ENCODE measurements at regions not wholly inside any gene's neighbourhood (a gene's known extent, or its start where the extent isn't known, plus 50 kb on each side); places are given as distances from the start of the nearest gene placed in this dataset.
"Not testable (repeated sequence)": the region's sequence is repeated elsewhere in the genome, so short reads cannot be mapped to it uniquely, and the experiment has no call there.

GRCh38 chr3:38952721-38953120 is 99.0 kb downstream of the SCN11A start:
- DNase-seq: no peak
- H3K9me3 Mint-ChIP-seq: peaks cover 0 to 3% of the 10 kb centered on the region in 2 donors
- H3K36me3 Mint-ChIP-seq: peaks cover 0 to 3% of the 10 kb centered on the region in 2 donors
- no peak overlapping the region for H3K4me3 Mint-ChIP-seq
- no peaks in the 10 kb centered on the region for H3K4me1 Mint-ChIP-seq
- no peak for ATAC-seq (replicated peaks)
- no peak overlapping the region for H3K27ac Mint-ChIP-seq
- H3K27me3 Mint-ChIP-seq: peaks cover 0 to 15% of the 10 kb centered on the region in 2 donors

- Mint-ChIP-seq H3K27me3 (peaks cover 0 to 15% of the 10 kb centered on the region in 2 donors), H3K4me3 (peak overlapping the region in 1 of 2 donors; percentile 33)
- not testable (repeated sequence) for ATAC-seq (replicated peaks); DNase-seq; H3K27ac Mint-ChIP-seq; H3K9me3 Mint-ChIP-seq; H3K4me1 Mint-ChIP-seq; H3K36me3 Mint-ChIP-seq
Observed at GRCh38 chr3:38951167-38951566, 100.6 kb downstream of the SCN11A start.

- no peak overlapping the region for H3K27ac Mint-ChIP-seq
- peaks cover 0 to 15% of the 10 kb centered on the region in 2 donors for H3K27me3 Mint-ChIP-seq
- H3K4me1 Mint-ChIP-seq: no peaks in the 10 kb centered on the region
- H3K9me3 Mint-ChIP-seq: peaks cover 0 to 3% of the 10 kb centered on the region in 2 donors
- no peak for ATAC-seq (replicated peaks)
- DNase-seq: no peak
- peaks cover 0 to 3% of the 10 kb centered on the region in 2 donors for H3K36me3 Mint-ChIP-seq
- no peak overlapping the region for H3K4me3 Mint-ChIP-seq
Observed at GRCh38 chr3:38950581-38950980, 101.2 kb downstream of the SCN11A start.

- DNase-seq: no peak
- no peak for ATAC-seq (replicated peaks)
- no peaks in the 10 kb centered on the region for H3K4me1 Mint-ChIP-seq
- H3K9me3 Mint-ChIP-seq: peaks cover 0 to 3% of the 10 kb centered on the region in 2 donors
- peaks cover 0 to 15% of the 10 kb centered on the region in 2 donors for H3K27me3 Mint-ChIP-seq
- no peak overlapping the region for H3K4me3 Mint-ChIP-seq
- H3K36me3 Mint-ChIP-seq: peaks cover 0 to 3% of the 10 kb centered on the region in 2 donors
- no peak overlapping the region for H3K27ac Mint-ChIP-seq
Observed at GRCh38 chr3:38949994-38950393, 101.8 kb downstream of the SCN11A start.

- Mint-ChIP-seq H3K4me3 (no peak overlapping the region), H3K27me3 (no peaks in the 10 kb centered on the region), H3K9me3 (peaks cover 2 to 8% of the 10 kb centered on the region in 2 donors), H3K36me3 (no peaks in the 10 kb centered on the region), H3K4me1 (no peaks in the 10 kb centered on the region), H3K27ac (no peak overlapping the region)
- ATAC-seq (replicated peaks) (no peak), DNase-seq (no peak)
Observed at GRCh38 chr3:38940394-38940793, 111.3 kb downstream of the SCN11A start.

- H3K27me3 Mint-ChIP-seq: peaks cover 6 to 16% of the 10 kb centered on the region in 2 donors
- no peaks in the 10 kb centered on the region for H3K36me3 Mint-ChIP-seq
- H3K4me3 Mint-ChIP-seq: no peak overlapping the region
- H3K27ac Mint-ChIP-seq: no peak overlapping the region
- H3K9me3 Mint-ChIP-seq: peaks cover 0 to 3% of the 10 kb centered on the region in 2 donors
- no peaks in the 10 kb centered on the region for H3K4me1 Mint-ChIP-seq
- DNase-seq (no peak), ATAC-seq (replicated peaks) (no peak)
Observed at GRCh38 chr3:38925351-38925750, 109.3 kb upstream of the SCN10A start.

GRCh38 chr3:38916706-38917105 is 100.7 kb upstream of the SCN10A start:
- no peak overlapping the region for H3K4me3 Mint-ChIP-seq
- no peak for DNase-seq
- H3K4me1 Mint-ChIP-seq: no peaks in the 10 kb centered on the region
- no peaks in the 10 kb centered on the region for H3K36me3 Mint-ChIP-seq
- H3K9me3 Mint-ChIP-seq: peaks cover 0 to 1% of the 10 kb centered on the region in 2 donors
- H3K27me3 Mint-ChIP-seq: peaks cover 0 to 8% of the 10 kb centered on the region in 2 donors
- no peak overlapping the region for H3K27ac Mint-ChIP-seq
- no peak for ATAC-seq (replicated peaks)

GRCh38 chr3:38907426-38907825 is 91.4 kb upstream of the SCN10A start:
- Mint-ChIP-seq H3K27me3 (peaks cover 4 to 5% of the 10 kb centered on the region in 2 donors), H3K4me3 (no peak overlapping the region), H3K36me3 (no peaks in the 10 kb centered on the region), H3K9me3 (no peaks in the 10 kb centered on the region), H3K4me1 (no peaks in the 10 kb centered on the region), H3K27ac (no peak overlapping the region)
- DNase-seq: no peak
- ATAC-seq (replicated peaks): no peak

GRCh38 chr3:38890426-38890825 is 74.4 kb upstream of the SCN10A start:
- H3K27ac Mint-ChIP-seq: no peak overlapping the region
- H3K36me3 Mint-ChIP-seq: peaks cover 0 to 5% of the 10 kb centered on the region in 2 donors
- ATAC-seq (replicated peaks): no peak
- H3K9me3 Mint-ChIP-seq: peaks cover 17 to 24% of the 10 kb centered on the region in 2 donors
- peaks cover 4 to 5% of the 10 kb centered on the region in 2 donors for H3K27me3 Mint-ChIP-seq
- no peaks in the 10 kb centered on the region for H3K4me1 Mint-ChIP-seq
- DNase-seq: no peak
- no peak overlapping the region for H3K4me3 Mint-ChIP-seq

- ATAC-seq (replicated peaks) (no peak), DNase-seq (no peak)
- H3K4me1 Mint-ChIP-seq: no peaks in the 10 kb centered on the region
- no peaks in the 10 kb centered on the region for H3K36me3 Mint-ChIP-seq
- no peak overlapping the region for H3K4me3 Mint-ChIP-seq
- H3K27me3 Mint-ChIP-seq: peaks cover 0 to 7% of the 10 kb centered on the region in 2 donors
- H3K9me3 Mint-ChIP-seq: peaks cover 0 to 2% of the 10 kb centered on the region in 2 donors
- H3K27ac Mint-ChIP-seq: no peak overlapping the region
Observed at GRCh38 chr3:38878646-38879045, 62.6 kb upstream of the SCN10A start.
